ENCODE measurements at regions not wholly inside any gene's neighbourhood (a gene's known extent, or its start where the extent isn't known, plus 50 kb on each side); places are given as distances from the start of the nearest gene placed in this dataset.

DNA sequence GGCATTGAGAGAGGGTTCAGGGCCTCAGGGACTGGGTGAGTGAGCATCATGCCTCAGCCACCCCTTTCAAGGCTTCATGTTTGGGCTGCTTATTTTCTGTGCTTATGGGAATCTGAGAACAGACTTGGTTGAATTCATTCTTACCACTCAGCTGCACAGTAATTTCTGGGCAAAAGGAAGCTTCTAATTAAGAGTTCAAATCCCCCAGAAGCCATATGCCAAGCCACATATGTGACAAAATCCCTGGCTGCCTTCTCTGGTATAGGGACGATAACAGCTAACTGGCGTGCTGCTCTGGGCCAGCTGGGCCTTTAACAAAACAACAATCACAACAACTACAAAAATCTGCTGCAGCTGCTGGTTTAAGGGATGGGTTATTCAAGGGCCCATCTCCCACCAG, 181.0 kb upstream of the ANKRD28 start:
- intact Hi-C loops (cut with DNase I; ENCODE audit: low total_unique reads): no loop called here
- Histone ChIP-seq H3K4me3 (no peak overlapping the region), H3K27ac (no peak overlapping the region), H3K4me1 (no peaks in the 10 kb centered on the region), H3K27me3 (no peaks in the 10 kb centered on the region), H3K36me3 (no peaks in the 10 kb centered on the region), H3K9me3 (no peaks in the 10 kb centered on the region)
- TF ChIP-seq, protein P1, sequence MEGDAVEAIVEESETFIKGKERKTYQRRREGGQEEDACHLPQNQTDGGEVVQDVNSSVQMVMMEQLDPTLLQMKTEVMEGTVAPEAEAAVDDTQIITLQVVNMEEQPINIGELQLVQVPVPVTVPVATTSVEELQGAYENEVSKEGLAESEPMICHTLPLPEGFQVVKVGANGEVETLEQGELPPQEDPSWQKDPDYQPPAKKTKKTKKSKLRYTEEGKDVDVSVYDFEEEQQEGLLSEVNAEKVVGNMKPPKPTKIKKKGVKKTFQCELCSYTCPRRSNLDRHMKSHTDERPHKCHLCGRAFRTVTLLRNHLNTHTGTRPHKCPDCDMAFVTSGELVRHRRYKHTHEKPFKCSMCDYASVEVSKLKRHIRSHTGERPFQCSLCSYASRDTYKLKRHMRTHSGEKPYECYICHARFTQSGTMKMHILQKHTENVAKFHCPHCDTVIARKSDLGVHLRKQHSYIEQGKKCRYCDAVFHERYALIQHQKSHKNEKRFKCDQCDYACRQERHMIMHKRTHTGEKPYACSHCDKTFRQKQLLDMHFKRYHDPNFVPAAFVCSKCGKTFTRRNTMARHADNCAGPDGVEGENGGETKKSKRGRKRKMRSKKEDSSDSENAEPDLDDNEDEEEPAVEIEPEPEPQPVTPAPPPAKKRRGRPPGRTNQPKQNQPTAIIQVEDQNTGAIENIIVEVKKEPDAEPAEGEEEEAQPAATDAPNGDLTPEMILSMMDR (IDR thresholded peaks at IDR 0.05): no peak
- no peak for DNase-seq

- Histone ChIP-seq H3K36me3 (no peaks in the 10 kb centered on the region), H3K27ac (no peak overlapping the region), H3K27me3 (no peaks in the 10 kb centered on the region), H3K9me3 (no peaks in the 10 kb centered on the region), H3K4me3 (no peak overlapping the region), H3K4me1 (no peaks in the 10 kb centered on the region)
- TF ChIP-seq, protein P1 (IDR thresholded peaks at IDR 0.05): no peak
- peak in 1 of 2 donors; percentile 33 for DNase-seq
- intact Hi-C loops (cut with DNase I; ENCODE audit: low total_unique reads): no loop called here
These were observed 181.7 kb upstream of the ANKRD28 start for GRCh38 chr3:15979495-15979894.

DNA sequence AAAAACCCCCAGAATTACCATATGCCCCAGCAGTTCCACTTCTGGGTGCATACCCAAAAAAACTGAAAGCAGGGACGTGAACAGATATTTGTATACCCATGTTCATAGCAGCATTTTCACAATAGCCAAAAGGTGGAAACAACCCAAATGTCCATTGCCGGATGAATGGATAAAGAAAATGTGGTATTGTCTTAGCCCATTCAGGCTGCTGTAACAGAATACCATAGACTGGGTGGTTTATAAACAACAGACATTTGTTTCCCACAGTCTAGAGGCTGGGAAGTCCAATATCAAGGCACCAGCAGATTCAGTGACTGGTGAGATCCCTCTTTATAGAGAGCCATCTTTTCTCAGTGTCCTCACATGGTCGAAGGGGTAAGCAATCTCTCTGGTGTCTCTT, 182.1 kb upstream of the ANKRD28 start:
- DNase-seq: no peak
- Histone ChIP-seq H3K27ac (no peak overlapping the region), H3K4me3 (no peak overlapping the region), H3K9me3 (no peaks in the 10 kb centered on the region), H3K27me3 (no peaks in the 10 kb centered on the region), H3K36me3 (no peaks in the 10 kb centered on the region), H3K4me1 (no peaks in the 10 kb centered on the region)
- TF ChIP-seq, protein P1 (IDR thresholded peaks at IDR 0.05): no peak
- intact Hi-C loops (cut with DNase I; ENCODE audit: low total_unique reads): no loop called here

GRCh38 chr3:15982243-15982642, 184.5 kb upstream of the ANKRD28 start:
- intact Hi-C loops (cut with DNase I; ENCODE audit: low total_unique reads): no loop called here
- no peak overlapping the region for H3K4me3 ChIP-seq

GRCh38 chr3:15982667-15983196, 185.0 kb upstream of the ANKRD28 start:
- Histone ChIP-seq H3K4me3 (no peak overlapping the region), H3K9me3 (no peaks in the 10 kb centered on the region), H3K4me1 (no peaks in the 10 kb centered on the region), H3K36me3 (no peaks in the 10 kb centered on the region), H3K27me3 (no peaks in the 10 kb centered on the region), H3K27ac (no peak overlapping the region)
- TF ChIP-seq, protein P1 (IDR thresholded peaks at IDR 0.05): no peak
- DNase-seq: peak in 1 of 2 donors; percentile 67
- intact Hi-C loops (cut with DNase I; ENCODE audit: low total_unique reads): no loop called here

More at GRCh38 chr3:15982243-15982642, 184.5 kb upstream of the ANKRD28 start:
- no peaks in the 10 kb centered on the region for H3K4me1 ChIP-seq
- DNase-seq: no peak
- no peak overlapping the region for H3K27ac ChIP-seq
- no peaks in the 10 kb centered on the region for H3K9me3 ChIP-seq
- no peaks in the 10 kb centered on the region for H3K36me3 ChIP-seq
- TF ChIP-seq, protein P1 (IDR thresholded peaks at IDR 0.05): no peak
- no peaks in the 10 kb centered on the region for H3K27me3 ChIP-seq

- Histone ChIP-seq H3K9me3 (no peaks in the 10 kb centered on the region), H3K4me3 (no peak overlapping the region), H3K27ac (no peak overlapping the region), H3K27me3 (no peaks in the 10 kb centered on the region), H3K36me3 (no peaks in the 10 kb centered on the region), H3K4me1 (no peaks in the 10 kb centered on the region)
- TF ChIP-seq, protein P1 (IDR thresholded peaks at IDR 0.05): no peak
- intact Hi-C loops (cut with DNase I; ENCODE audit: low total_unique reads): no loop called here
- no peak for DNase-seq
These were observed 185.5 kb upstream of the ANKRD28 start for GRCh38 chr3:15983232-15983631.
